Neural cell (in vitro differentiated cells): ENCODE measurements at regions not wholly inside any gene's neighbourhood (a gene's known extent, or its start where the extent isn't known, plus 50 kb on each side); places are given as distances from the start of the nearest gene placed in this dataset.

Experiments used
- H2AFZ ChIP-seq: fragments of 200-600, 300-800 bp; sonication (generic), shearing (Covaris generic); 2 replicates; pipeline ENCODE4 v1.6.0; 2014; ENCODE audit warnings: low read depth, mild to moderate bottlenecking, antibody characterized with exemption, low read length, moderate library complexity
- H3F3A ChIP-seq: fragments of 200-600 bp; shearing (Covaris generic); 2 replicates; pipeline ENCODE4 v1.6.1; 2016; ENCODE audit warnings: mild to moderate bottlenecking, moderate library complexity, mixed read lengths, antibody characterized with exemption, low read length; ENCODE audit not compliant: insufficient read depth, poor library complexity, severe bottlenecking
- H3K27ac ChIP-seq: fragments of 200-600, 300-800 bp; sonication (generic), shearing (Covaris generic); 2 replicates; pipeline ENCODE4 v1.5.1; 2014; ENCODE audit warnings: mild to moderate bottlenecking, low read length, moderate library complexity
- H3K27me3 ChIP-seq: fragments of 300-800, 200-600 bp; sonication (generic), shearing (Covaris generic); 2 replicates; pipeline ENCODE4 v1.6.0; 2014; ENCODE audit warnings: mild to moderate bottlenecking, low read depth, low read length, moderate library complexity; ENCODE audit not compliant: insufficient read depth
- H3K36me3 ChIP-seq: fragments of 300-800, 200-600 bp; sonication (generic), shearing (Covaris generic); 2 replicates; pipeline ENCODE4 v1.5.1; 2014; ENCODE audit warnings: mild to moderate bottlenecking, antibody characterized with exemption, low read length, moderate library complexity; ENCODE audit not compliant: insufficient read depth
- H3K4me2 ChIP-seq: fragments of 300-800, 200-600 bp; sonication (generic), shearing (Covaris generic); 2 replicates; pipeline ENCODE4 v1.6.0; 2014; ENCODE audit warnings: mild to moderate bottlenecking, low read length
- H3K4me3 ChIP-seq: fragments of 300-800, 200-600 bp; sonication (generic), shearing (Covaris generic); 2 replicates; pipeline ENCODE4 v1.5.1; 2014; ENCODE audit warnings: mild to moderate bottlenecking, low read length, moderate library complexity
- H3K79me2 ChIP-seq: fragments of 200-600 bp; shearing (Covaris generic); replicated peaks from 2 replicates; pipeline ENCODE4 v1.6.0; 2014; ENCODE audit warnings: mild to moderate bottlenecking, low read length, moderate library complexity; ENCODE audit not compliant: insufficient read depth
- H3K9ac ChIP-seq: fragments of 300-800, 200-600 bp; sonication (generic), shearing (Covaris generic); 2 replicates; pipeline ENCODE4 v1.6.1; 2016; ENCODE audit warnings: mild to moderate bottlenecking, low read length, mixed read lengths
- H3K9me2 ChIP-seq: fragments of 200-600 bp; shearing (Covaris generic); 2 replicates; pipeline ENCODE4 v1.6.1; 2016; ENCODE audit warnings: mild to moderate bottlenecking, low read length, mixed read lengths; ENCODE audit not compliant: insufficient read depth
- H3K9me3 ChIP-seq: fragments of 200-600, 300-800 bp; sonication (generic), shearing (Covaris generic); 2 replicates; pipeline ENCODE4 v1.6.1; 2016; ENCODE audit warnings: mild to moderate bottlenecking, mixed run types, low read length, moderate library complexity, mixed read lengths
- H4K20me1 ChIP-seq: fragments of 200-600 bp; shearing (Covaris generic); 2 replicates; pipeline ENCODE4 v1.6.1; 2016; ENCODE audit warnings: mild to moderate bottlenecking, mixed run types; ENCODE audit not compliant: insufficient read depth
- CTCF ChIP-seq: fragments of 450-650 bp; IDR thresholded peaks from 2 replicates; pipeline ENCODE4 v1.5.1; 2014; ENCODE audit warnings: antibody characterized with exemption, mild to moderate bottlenecking, moderate library complexity; ENCODE audit not compliant: poor library complexity, severe bottlenecking
- EP300 ChIP-seq: fragments of 450-650 bp; conservative IDR thresholded peaks from 2 replicates; pipeline ENCODE4 v1.6.1; 2014; ENCODE audit warnings: antibody characterized with exemption, mild to moderate bottlenecking, moderate library complexity; ENCODE audit not compliant: poor library complexity, severe bottlenecking
- EZH2 ChIP-seq: fragments of 200-600, 300-800 bp; shearing (Covaris generic), sonication (generic); IDR thresholded peaks from 2 replicates; pipeline ENCODE4 v1.6.1; 2014; ENCODE audit warnings: antibody characterized with exemption, low read length, borderline replicate concordance, mild to moderate bottlenecking; ENCODE audit not compliant: insufficient read depth, poor library complexity, severe bottlenecking
- MXI1 ChIP-seq: fragments of 450-650 bp; conservative IDR thresholded peaks from 2 replicates; pipeline ENCODE4 v1.6.1; 2014; ENCODE audit warnings: antibody characterized with exemption, mild to moderate bottlenecking; ENCODE audit not compliant: poor library complexity, severe bottlenecking
- POLR2AphosphoS5 ChIP-seq: IDR thresholded peaks from 2 replicates; pipeline ENCODE4 v1.6.1; 2012
- RAD21 ChIP-seq: fragments of 450-650 bp; conservative IDR thresholded peaks from 2 replicates; pipeline ENCODE4 v1.6.1; 2014; ENCODE audit warnings: antibody characterized with exemption, mild to moderate bottlenecking, moderate library complexity
- REST ChIP-seq: IDR thresholded peaks from 2 replicates; pipeline ENCODE4 v1.6.1; 2012; ENCODE audit warnings: borderline replicate concordance
- SMC3 ChIP-seq: fragments of 450-650 bp; conservative IDR thresholded peaks from 2 replicates; pipeline ENCODE4 v1.6.1; 2014; ENCODE audit warnings: antibody characterized with exemption, mild to moderate bottlenecking, moderate library complexity; ENCODE audit not compliant: poor library complexity
- TAF1 ChIP-seq: IDR thresholded peaks from 2 replicates; pipeline ENCODE4 v1.6.1; 2012; ENCODE audit warnings: low read depth

- Histone ChIP-seq H3K9ac (no peak overlapping the region), H2AFZ (no peak overlapping the region), H3K4me2 (no peak overlapping the region), H3K4me3 (no peak overlapping the region), H3K36me3 (no peaks in the 10 kb centered on the region), H3K79me2 (no peaks in the 10 kb centered on the region), H3K27me3 (no peaks in the 10 kb centered on the region), H3K27ac (no peak overlapping the region), H4K20me1 (no peaks in the 10 kb centered on the region), H3F3A (no peaks in the 10 kb centered on the region), H3K9me3 (no peaks in the 10 kb centered on the region), H3K9me2 (no peaks in the 10 kb centered on the region)
- TF ChIP-seq RAD21, result no peak
- no peak for TF ChIP-seq REST
- TF ChIP-seq TAF1, result no peak
- TF ChIP-seq POLR2AphosphoS5, result no peak
- no peak for TF ChIP-seq CTCF
- no peak for TF ChIP-seq MXI1
- no peak for TF ChIP-seq EP300
- TF ChIP-seq EZH2, result no peak
- no peak for TF ChIP-seq SMC3
These were observed 390.2 kb downstream of the EPM2A start for GRCh38 chr6:145345094-145345493.

- H3K79me2 ChIP-seq, result no peaks in the 10 kb centered on the region
- no peak overlapping the region for H3K9ac ChIP-seq
- no peaks in the 10 kb centered on the region for H3K9me3 ChIP-seq
- no peaks in the 10 kb centered on the region for H3F3A ChIP-seq
- TF ChIP-seq EP300 (no peak), CTCF (no peak), RAD21 (no peak), EZH2 (no peak), SMC3 (no peak)
- no peaks in the 10 kb centered on the region for H3K9me2 ChIP-seq
- H4K20me1 ChIP-seq, result no peaks in the 10 kb centered on the region
- H2AFZ ChIP-seq, result no peak overlapping the region
- no peak overlapping the region for H3K4me2 ChIP-seq
- no peak overlapping the region for H3K27ac ChIP-seq
- H3K27me3 ChIP-seq, result no peaks in the 10 kb centered on the region
- no peaks in the 10 kb centered on the region for H3K36me3 ChIP-seq
- H3K4me3 ChIP-seq, result no peak overlapping the region
These were observed 388.1 kb downstream of the EPM2A start for GRCh38 chr6:145347216-145347615.
